SK-N-SH (cell line): ENCODE measurements at regions not wholly inside any gene's neighbourhood (a gene's known extent, or its start where the extent isn't known, plus 50 kb on each side); places are given as distances from the start of the nearest gene placed in this dataset.

Experiments used
- CTCF ChIP-seq: fragments of 200-600 bp; sonication (generic); IDR thresholded peaks from 2 replicates; pipeline ENCODE4 v1.6.1; 2017; ENCODE audit warnings: antibody characterized with exemption, mild to moderate bottlenecking, moderate library complexity
- TF ChIP-seq, protein P1 (sequence below): IDR thresholded peaks from 2 replicates; pipeline ENCODE4 v1.4.0; 2012; ENCODE audit warnings: low read depth

DNA sequence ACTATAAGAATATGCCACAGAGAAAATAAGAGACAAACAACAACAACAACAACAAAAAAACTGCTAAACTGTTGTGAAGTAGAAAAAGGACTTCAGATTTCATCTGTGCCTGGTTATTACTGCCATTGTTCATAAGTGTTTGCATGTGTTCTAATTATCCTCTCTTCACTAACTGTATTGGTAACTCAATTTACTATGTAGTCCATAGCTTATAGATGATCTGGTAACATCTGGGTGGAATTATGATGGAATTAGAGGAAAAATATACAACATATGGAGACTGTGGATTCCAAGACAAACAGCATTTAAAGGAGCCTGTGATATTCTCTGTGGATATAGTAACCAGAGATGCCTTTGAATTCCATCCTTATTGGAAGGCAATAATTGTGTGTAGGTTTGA lies 1891.5 kb upstream of the PIK3C3 start:
- TF ChIP-seq CTCF, result no peak
- TF ChIP-seq, protein P1, sequence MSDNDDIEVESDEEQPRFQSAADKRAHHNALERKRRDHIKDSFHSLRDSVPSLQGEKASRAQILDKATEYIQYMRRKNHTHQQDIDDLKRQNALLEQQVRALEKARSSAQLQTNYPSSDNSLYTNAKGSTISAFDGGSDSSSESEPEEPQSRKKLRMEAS, result no peak
